Hepatocyte (in vitro differentiated cells): ENCODE measurements at regions not wholly inside any gene's neighbourhood (a gene's known extent, or its start where the extent isn't known, plus 50 kb on each side); places are given as distances from the start of the nearest gene placed in this dataset.

Source experiments
- EZH2 ChIP-seq: fragments of 200-600 bp; sonication (generic); IDR thresholded peaks from 2 replicates; pipeline ENCODE4 v1.6.1; 2016; ENCODE audit warnings: antibody characterized with exemption, mild to moderate bottlenecking, borderline replicate concordance
- EZH2phosphoT487 ChIP-seq: fragments of 200-600 bp; sonication (generic); IDR thresholded peaks from one replicate; pipeline ENCODE4 v1.6.1; 2018; ENCODE audit warnings: antibody characterized with exemption, mild to moderate bottlenecking, low read depth, moderate library complexity; ENCODE audit not compliant: unreplicated experiment, severe bottlenecking

GRCh38 chr17:74099442-74100340 lies 103.8 kb upstream of the RPL38 start:
- TF ChIP-seq EZH2phosphoT487: no peak
- TF ChIP-seq EZH2: no peak
